IgD-negative memory B cell (primary cell): ENCODE measurements at regions not wholly inside any gene's neighbourhood (a gene's known extent, or its start where the extent isn't known, plus 50 kb on each side); places are given as distances from the start of the nearest gene placed in this dataset.

Source experiments
- H3K27ac Mint-ChIP-seq, 3 donors: one replicate each; pipeline ENCODE4 v1.8.0; 2020 to 2022; ENCODE audit warnings: mild to moderate bottlenecking in 3 of 3, mixed read lengths in 3 of 3, moderate library complexity in 1 of 3
- H3K27me3 Mint-ChIP-seq: one replicate; pipeline ENCODE4 v1.8.0; 2021; ENCODE audit warnings: mixed read lengths
- H3K36me3 Mint-ChIP-seq: one replicate; pipeline ENCODE4 v1.8.0; 2020; ENCODE audit warnings: mild to moderate bottlenecking, mixed read lengths
- H3K4me1 Mint-ChIP-seq, 3 donors: one replicate each; pipeline ENCODE4 v1.8.0; 2020 to 2022; ENCODE audit warnings: mixed read lengths in 3 of 3, mild to moderate bottlenecking in 1 of 3
- H3K4me3 Mint-ChIP-seq, 4 donors: one replicate each; pipeline ENCODE4 v1.8.0; 2020 to 2022; ENCODE audit warnings: mild to moderate bottlenecking in 4 of 4, mixed read lengths in 4 of 4, moderate library complexity in 3 of 4
- H3K9me3 Mint-ChIP-seq, 3 donors: one replicate each; pipeline ENCODE4 v1.8.0; 2020 to 2021; ENCODE audit warnings: mixed read lengths in 3 of 3, mild to moderate bottlenecking in 1 of 3

DNA sequence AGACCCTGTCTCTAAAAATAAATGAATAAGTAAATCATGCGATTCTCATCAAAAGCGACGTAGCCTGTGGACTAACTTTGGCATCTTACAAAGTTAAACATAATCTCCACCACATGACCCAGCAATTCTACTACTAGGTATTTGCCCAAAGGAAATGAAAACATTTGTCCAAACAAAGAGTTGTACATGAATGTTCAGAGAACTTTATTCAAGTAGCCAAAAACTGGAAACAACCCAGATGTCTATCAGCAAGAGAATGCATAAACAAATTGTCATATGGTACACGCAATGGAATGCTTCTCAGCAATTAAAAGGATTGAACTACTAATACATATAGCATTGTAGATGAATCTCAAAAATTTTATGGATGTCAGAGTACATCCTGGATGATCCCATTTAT lies 82.6 kb downstream of the ADRB2 start:
- Mint-ChIP-seq H3K4me1 (peaks cover 0 to 6% (median 0%) of the 10 kb centered on the region in 3 donors), H3K27ac (no peak overlapping the region), H3K9me3 (no peaks in the 10 kb centered on the region), H3K27me3 (peaks cover 6% of the 10 kb centered on the region), H3K36me3 (no peaks in the 10 kb centered on the region), H3K4me3 (no peak overlapping the region)

DNA sequence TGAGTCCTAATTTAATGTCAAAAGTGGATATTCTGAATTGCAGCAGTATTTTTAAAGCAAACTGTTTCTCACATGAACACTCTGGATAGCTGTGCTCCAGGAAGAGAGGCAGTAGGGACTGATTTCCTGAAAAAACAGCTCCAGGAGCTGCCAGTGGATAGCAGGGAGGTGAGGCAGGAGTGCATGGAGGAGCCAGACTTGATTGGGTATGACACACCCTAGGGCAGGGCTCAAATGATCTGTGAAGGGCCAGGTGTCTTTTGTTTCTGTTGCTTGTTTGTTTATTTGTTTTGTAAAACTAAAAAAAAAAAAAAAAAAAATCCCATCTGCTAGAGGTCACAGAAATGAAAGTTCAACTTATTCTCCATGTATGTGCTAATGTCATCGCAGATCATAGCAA lies 83.4 kb downstream of the ADRB2 start:
- H3K4me3 Mint-ChIP-seq = no peak overlapping the region
- H3K9me3 Mint-ChIP-seq = no peaks in the 10 kb centered on the region
- peaks cover 6% of the 10 kb centered on the region for H3K27me3 Mint-ChIP-seq
- H3K27ac Mint-ChIP-seq = peak overlapping the region in 1 of 3 donors; percentile 77
- H3K36me3 Mint-ChIP-seq = no peaks in the 10 kb centered on the region
- H3K4me1 Mint-ChIP-seq = peaks cover 0 to 8% (median 0%) of the 10 kb centered on the region in 3 donors

DNA sequence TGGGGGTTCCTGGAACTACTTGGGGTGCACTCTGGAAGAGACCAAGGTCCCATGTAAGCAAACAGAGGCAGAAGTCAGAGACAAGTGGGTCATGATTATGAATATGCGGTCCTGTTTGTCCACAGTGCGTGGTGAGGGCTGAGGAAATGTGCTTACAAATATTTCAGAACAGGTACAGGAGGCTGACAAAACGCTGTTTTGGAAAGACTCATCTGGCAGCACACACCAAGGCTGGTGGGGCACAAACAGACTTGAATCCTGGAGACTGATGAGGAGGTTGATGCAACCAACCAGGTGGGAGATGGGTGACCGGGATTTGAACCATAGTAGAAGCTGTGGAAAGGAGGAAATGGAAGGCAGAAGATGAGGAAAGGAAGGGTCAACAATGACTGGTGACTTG lies 83.8 kb downstream of the ADRB2 start:
- Mint-ChIP-seq H3K9me3 (no peaks in the 10 kb centered on the region), H3K36me3 (no peaks in the 10 kb centered on the region), H3K4me3 (no peak overlapping the region), H3K27me3 (peaks cover 6% of the 10 kb centered on the region), H3K27ac (no peak overlapping the region), H3K4me1 (peaks cover 0 to 8% (median 0%) of the 10 kb centered on the region in 3 donors)

DNA sequence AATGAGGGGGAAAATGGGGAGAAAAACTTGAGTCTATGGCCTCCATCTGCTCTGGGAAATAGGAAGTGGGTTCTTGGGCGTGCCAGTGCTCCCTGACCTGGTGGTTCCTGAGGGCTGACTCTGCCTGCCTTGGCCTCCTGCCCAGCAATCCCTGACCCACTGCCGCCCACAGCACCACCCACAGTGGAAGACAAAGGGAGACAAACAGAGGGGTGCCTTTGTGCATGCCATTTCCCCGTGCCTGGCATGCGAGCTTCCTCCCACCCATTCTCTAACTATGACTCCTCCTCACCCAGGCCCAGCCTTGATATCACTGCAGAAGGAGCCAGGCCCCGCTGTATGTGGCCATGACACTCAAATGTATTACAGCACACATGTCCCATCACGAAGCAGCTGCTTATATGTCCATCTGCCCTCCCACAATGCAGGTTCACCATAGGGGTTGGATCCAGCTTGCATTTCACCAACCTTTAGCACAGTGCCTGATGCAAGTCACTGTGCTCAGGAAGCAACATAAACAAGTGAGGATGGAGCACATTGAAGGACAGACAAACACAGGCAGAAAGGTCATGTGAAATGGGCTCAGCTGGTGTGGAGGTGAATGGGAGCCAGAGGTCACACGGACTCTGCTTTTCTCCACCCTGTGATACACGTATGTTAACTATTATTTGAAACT lies 84.4 kb downstream of the ADRB2 start:
- Mint-ChIP-seq H3K4me1 (peaks cover 0 to 12% (median 0%) of the 10 kb centered on the region in 3 donors), H3K27ac (no peak overlapping the region), H3K9me3 (no peaks in the 10 kb centered on the region), H3K4me3 (no peak overlapping the region), H3K36me3 (no peaks in the 10 kb centered on the region), H3K27me3 (peaks cover 6% of the 10 kb centered on the region)

DNA sequence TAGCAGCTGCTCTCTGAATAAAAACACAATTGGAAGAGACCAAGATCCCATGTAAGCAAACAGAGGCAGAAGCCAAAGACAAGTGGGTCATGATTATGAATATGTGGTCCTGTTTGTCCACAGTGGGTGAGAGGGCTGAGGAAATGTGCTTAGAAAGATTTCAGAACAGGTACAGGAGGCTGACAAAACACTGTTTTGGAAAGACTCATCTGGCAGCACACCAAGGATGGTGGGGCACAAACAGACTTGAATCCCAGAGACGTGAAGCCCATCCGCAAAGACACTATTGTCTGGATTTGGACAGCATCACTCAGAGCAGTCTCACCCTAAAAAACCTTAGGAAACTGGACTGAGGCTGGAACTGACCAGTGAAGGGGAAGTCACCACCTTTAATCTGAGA lies 85.0 kb downstream of the ADRB2 start:
- Mint-ChIP-seq H3K27ac (no peak overlapping the region), H3K9me3 (no peaks in the 10 kb centered on the region), H3K4me1 (peaks cover 0 to 12% (median 0%) of the 10 kb centered on the region in 3 donors)

DNA sequence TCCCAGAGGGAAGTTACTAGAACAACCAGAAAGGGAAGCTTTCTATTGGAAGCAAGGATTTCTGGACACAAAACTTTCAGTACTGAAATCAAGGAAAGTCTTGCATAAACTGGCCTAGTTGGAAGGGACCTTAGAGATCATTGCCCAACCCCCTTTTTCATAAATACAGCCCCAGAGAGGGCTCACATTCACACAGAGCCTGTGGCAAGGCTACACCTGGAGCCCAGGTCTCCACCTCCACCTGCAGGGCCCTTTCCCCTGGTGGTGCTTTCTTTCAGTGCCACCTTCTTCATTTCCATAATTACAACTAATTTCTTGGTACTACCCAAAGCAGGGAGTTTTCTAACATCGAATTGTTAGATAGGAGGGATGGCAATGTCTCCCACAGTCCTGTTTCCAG lies 85.7 kb downstream of the ADRB2 start:
- peaks cover 0 to 12% (median 0%) of the 10 kb centered on the region in 3 donors for H3K4me1 Mint-ChIP-seq
- no peaks in the 10 kb centered on the region for H3K36me3 Mint-ChIP-seq
- H3K9me3 Mint-ChIP-seq = no peaks in the 10 kb centered on the region
- H3K4me3 Mint-ChIP-seq = no peak overlapping the region
- no peak overlapping the region for H3K27ac Mint-ChIP-seq
- H3K27me3 Mint-ChIP-seq = peaks cover 8% of the 10 kb centered on the region

More for the DNA sequence above, 85.0 kb downstream of the ADRB2 start:
- H3K36me3 Mint-ChIP-seq = no peaks in the 10 kb centered on the region
- peaks cover 6% of the 10 kb centered on the region for H3K27me3 Mint-ChIP-seq
- no peak overlapping the region for H3K4me3 Mint-ChIP-seq

DNA sequence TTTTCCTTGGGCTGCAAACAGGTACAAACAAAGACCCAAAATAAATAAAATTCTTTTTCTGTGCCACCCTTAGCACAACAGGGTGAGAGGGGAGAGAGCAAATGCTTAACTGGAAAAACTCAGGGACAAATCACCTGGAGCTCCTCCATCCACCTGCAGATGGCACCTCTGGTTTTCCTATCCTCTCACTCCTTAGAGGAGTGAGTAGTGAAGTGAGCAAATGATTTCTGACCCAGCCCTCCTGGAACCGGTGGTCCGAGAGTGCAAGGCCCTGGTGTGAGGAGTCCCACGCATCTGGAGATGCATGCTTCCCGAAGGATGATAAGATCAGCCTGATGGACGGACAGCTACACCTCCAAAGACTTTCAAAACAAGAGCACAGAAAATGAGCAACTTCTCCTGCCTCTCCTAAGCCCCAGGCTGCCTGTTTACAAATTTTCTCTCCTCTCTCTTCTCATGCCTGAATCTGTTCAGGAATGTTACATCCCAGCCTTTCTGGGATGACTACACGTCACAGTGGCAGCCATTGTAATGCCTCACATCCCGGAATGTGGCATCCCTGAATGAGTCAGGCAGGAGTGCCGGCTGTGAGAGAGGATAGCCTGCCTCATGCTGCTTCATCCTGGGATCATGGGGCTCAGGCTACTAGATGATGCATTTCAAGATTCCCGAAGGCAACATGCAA lies 86.4 kb downstream of the ADRB2 start:
- peaks cover 0 to 12% (median 0%) of the 10 kb centered on the region in 3 donors for H3K4me1 Mint-ChIP-seq
- no peak overlapping the region for H3K4me3 Mint-ChIP-seq
- peaks cover 4% of the 10 kb centered on the region for H3K27me3 Mint-ChIP-seq
- H3K36me3 Mint-ChIP-seq = no peaks in the 10 kb centered on the region
- H3K27ac Mint-ChIP-seq = no peak overlapping the region
- no peaks in the 10 kb centered on the region for H3K9me3 Mint-ChIP-seq

DNA sequence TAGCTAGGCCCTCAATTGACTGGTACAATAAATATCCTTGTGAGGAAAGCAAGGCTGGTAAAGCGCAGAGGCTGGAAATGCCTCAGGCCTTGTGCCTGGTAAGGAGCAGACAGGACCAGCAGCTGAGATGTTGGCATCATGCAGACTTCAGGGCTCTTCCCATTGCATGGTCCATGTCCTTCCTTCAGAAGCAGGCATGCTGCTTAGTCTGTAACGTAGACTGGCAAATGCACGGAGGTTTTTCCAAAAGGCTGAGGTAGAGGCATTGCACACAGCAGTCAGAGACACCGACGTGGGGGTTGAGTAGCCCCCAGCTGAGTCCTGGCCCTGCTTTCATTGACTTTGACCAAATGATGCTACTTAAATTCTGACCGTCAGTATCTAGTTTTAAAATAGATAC lies 87.1 kb downstream of the ADRB2 start:
- no peaks in the 10 kb centered on the region for H3K9me3 Mint-ChIP-seq
- peaks cover 0 to 12% (median 0%) of the 10 kb centered on the region in 3 donors for H3K4me1 Mint-ChIP-seq
- H3K27ac Mint-ChIP-seq = no peak overlapping the region
- no peak overlapping the region for H3K4me3 Mint-ChIP-seq
- peaks cover 4% of the 10 kb centered on the region for H3K27me3 Mint-ChIP-seq
- no peaks in the 10 kb centered on the region for H3K36me3 Mint-ChIP-seq

DNA sequence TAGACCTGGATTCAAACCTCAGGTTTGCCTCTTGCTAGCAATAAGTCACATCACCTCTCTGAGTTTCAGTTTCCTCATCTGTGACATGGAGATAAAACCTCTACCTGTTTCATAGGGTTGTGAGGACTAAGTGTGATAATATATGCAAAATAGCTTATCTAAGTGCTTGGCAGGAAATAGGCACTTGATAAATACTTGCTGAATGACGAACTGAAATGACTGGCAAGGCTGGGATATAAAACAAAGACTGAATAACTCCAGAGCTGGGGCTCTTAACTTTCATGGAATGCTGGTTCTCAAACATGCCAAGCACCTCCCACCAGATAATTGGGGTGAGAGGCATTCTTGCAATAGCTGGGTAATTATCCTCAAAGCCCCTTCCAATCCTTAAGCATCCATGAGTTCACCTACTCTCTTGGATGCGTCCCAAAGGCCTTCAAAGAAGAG lies 87.6 kb downstream of the ADRB2 start:
- peaks cover 0 to 12% (median 0%) of the 10 kb centered on the region in 3 donors for H3K4me1 Mint-ChIP-seq
- H3K9me3 Mint-ChIP-seq = no peaks in the 10 kb centered on the region
- peaks cover 4% of the 10 kb centered on the region for H3K27me3 Mint-ChIP-seq
- H3K4me3 Mint-ChIP-seq = no peak overlapping the region
- H3K27ac Mint-ChIP-seq = no peak overlapping the region
- no peaks in the 10 kb centered on the region for H3K36me3 Mint-ChIP-seq

DNA sequence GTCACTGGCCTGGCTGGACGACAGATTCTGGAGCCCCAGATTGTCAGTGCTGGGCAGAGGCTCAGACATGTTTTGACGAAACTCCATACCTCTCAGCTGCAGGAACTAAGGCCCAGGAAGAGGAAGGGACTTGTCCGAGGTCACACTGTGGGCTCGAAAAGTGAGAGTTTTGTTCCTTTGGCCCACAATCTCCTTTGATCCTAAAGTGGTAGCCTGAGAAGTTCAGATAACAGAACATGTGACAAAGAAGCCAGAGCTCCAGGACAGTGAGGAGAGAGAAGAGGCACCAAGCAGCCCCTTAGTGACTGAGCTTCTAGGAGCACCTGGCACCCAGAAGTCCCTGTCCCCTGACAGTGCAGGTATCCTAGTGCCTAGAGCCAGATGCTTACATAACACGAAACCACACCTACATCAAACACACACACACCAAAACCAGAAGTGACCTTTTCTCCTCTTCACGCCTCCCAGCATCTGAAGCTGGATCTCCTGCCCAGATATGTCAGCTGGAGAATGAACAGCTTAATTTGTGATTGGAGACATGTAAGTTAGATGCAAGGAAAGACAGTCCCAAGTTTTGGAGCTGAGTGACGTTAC lies 88.9 kb downstream of the ADRB2 start:
- peak overlapping the region in 1 of 3 donors; percentile 67 for H3K27ac Mint-ChIP-seq
- H3K4me3 Mint-ChIP-seq = no peak overlapping the region
- no peaks in the 10 kb centered on the region for H3K36me3 Mint-ChIP-seq
- H3K4me1 Mint-ChIP-seq = peaks cover 0 to 12% (median 0%) of the 10 kb centered on the region in 3 donors
- H3K27me3 Mint-ChIP-seq = peaks cover 3% of the 10 kb centered on the region
- H3K9me3 Mint-ChIP-seq = no peaks in the 10 kb centered on the region

DNA sequence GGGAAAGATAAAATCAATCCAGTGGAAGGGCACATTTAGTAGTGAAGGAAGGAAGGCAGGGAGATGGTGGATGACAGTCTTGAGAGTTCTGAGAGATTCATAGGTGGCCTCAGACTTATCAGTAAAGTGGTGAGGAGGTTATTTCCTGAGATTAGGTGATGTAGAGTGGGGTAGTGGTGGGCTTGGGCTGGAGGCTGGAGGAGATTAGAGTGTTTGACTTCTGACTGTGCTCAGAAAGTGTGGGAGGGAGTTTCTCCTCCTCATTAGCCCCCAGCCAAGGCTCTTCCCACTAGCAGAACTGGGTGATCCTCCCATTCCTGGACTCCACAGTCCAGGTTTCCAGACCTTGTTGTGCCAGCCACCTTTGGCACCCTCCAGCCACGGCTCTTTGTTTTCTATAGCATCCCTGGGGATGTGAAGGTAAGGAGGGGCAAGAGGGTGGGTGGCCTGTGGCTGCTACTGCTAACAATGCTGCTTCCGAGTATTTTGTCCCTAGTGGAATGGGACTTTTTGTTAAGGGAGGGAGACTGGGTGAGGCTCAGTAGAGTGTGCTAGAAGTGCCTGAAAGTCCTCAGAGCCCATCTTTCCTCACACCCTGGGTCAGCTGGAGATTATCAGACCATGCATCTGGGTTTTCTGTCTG lies 94.4 kb downstream of the ADRB2 start:
- Mint-ChIP-seq H3K4me1 (no peaks in the 10 kb centered on the region), H3K36me3 (peaks cover 2% of the 10 kb centered on the region), H3K27ac (no peak overlapping the region), H3K9me3 (no peaks in the 10 kb centered on the region), H3K27me3 (peaks cover 12% of the 10 kb centered on the region), H3K4me3 (no peak overlapping the region)

DNA sequence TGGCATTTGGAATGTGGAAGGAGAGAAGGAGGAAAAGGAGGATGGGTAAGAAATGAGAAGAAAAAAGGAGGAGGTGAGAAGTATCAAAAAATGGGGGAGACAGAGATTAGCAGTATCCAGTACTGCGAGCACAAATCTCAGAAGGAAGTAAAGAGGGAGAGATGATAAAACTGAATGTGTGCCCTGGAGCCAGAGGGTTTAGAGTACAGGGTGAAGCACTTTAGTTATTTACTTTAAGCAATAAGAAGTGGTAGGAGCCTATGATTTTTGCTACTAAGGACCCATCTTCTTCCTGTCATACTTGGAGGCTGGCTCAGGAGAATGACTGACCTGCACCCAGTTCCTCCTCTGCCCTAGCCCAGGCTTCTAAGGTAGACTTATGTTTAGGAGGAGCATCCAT lies 94.9 kb downstream of the ADRB2 start:
- no peak overlapping the region for H3K27ac Mint-ChIP-seq
- H3K4me3 Mint-ChIP-seq = no peak overlapping the region
- H3K36me3 Mint-ChIP-seq = peaks cover 2% of the 10 kb centered on the region
- H3K9me3 Mint-ChIP-seq = no peaks in the 10 kb centered on the region
- H3K4me1 Mint-ChIP-seq = no peaks in the 10 kb centered on the region
- peaks cover 12% of the 10 kb centered on the region for H3K27me3 Mint-ChIP-seq

DNA sequence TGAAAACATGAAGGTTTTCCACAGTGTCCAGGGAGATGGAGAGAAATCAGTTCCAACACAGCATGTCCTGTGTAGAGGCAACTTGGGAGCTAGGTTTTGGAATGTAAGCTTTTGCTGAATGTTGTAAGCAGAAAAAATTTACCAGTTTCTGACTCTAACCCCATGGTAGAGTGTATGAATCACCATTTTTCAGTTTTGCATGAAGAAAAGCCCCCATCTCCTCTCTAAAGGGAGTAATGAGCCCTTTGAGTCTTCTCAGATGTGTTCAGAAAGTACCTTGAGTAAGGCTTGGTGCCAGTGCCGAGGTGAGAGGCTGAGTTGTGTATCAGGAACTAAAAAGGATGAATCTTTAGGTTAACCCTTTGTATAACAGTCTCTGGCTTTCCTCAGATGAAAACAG lies 96.2 kb downstream of the ADRB2 start:
- Mint-ChIP-seq H3K27me3 (peaks cover 9% of the 10 kb centered on the region), H3K27ac (no peak overlapping the region), H3K4me1 (no peaks in the 10 kb centered on the region), H3K4me3 (no peak overlapping the region), H3K9me3 (no peaks in the 10 kb centered on the region), H3K36me3 (peaks cover 2% of the 10 kb centered on the region)

DNA sequence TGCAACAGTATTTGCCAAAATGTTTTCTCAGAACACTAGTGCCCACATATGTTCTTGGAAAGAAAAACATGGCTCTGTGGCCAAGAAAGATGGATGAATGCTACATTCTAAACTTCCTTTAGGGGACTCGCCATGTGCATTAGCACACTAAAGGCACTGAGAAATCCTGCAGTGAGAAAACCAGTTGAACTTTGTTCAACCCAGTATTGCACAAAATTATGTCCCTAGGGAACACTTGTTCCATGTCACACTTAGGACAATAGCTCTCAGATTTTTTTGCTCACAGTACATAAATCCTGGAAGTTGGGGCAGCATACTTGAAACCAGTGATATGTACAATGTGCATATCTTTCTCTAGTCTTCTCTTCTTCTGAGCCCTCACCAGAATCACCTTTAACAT lies 96.6 kb downstream of the ADRB2 start:
- Mint-ChIP-seq H3K4me3 (no peak overlapping the region), H3K4me1 (no peaks in the 10 kb centered on the region), H3K27ac (no peak overlapping the region), H3K9me3 (no peaks in the 10 kb centered on the region), H3K27me3 (peaks cover 9% of the 10 kb centered on the region), H3K36me3 (peaks cover 2% of the 10 kb centered on the region)

DNA sequence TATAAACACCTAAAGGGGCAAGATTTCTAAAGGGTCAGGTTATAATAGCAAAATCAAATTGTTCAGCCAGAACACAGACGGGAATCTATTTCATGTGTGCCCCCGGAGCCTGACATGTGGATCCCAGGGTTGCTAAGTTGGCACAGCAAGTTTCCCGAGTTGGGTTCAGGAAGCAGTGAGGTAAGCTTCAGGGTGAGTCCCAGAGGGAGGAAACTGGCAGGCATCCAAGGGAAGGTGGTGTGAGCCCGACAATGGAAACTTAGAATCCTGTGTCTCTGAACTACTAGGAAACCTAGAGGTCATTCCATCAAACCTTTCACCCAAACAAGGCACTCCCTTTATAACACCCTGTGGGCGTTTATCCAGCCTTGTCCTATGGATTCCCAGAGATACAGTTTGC lies 98.4 kb downstream of the ADRB2 start:
- Mint-ChIP-seq H3K36me3 (peaks cover 2% of the 10 kb centered on the region), H3K4me1 (peaks cover 0 to 2% (median under 1%) of the 10 kb centered on the region in 3 donors), H3K27me3 (peaks cover 9% of the 10 kb centered on the region), H3K4me3 (no peak overlapping the region), H3K27ac (no peak overlapping the region), H3K9me3 (no peaks in the 10 kb centered on the region)
